NCI-H1694 treated with DMSO at 0.1 percent for 48 hours (cell line): ENCODE measurements at regions not wholly inside any gene's neighbourhood (a gene's known extent, or its start where the extent isn't known, plus 50 kb on each side); places are given as distances from the start of the nearest gene placed in this dataset.

ENCODE experiments used
- DNase-seq: peaks from one replicate; lab custom pipeline; 2025; lab: John Stamatoyannopoulos, UW

GRCh38 chr20:60213126-60213893 is 255.1 kb downstream of the CDH26 start:
- no peak for DNase-seq

DNA sequence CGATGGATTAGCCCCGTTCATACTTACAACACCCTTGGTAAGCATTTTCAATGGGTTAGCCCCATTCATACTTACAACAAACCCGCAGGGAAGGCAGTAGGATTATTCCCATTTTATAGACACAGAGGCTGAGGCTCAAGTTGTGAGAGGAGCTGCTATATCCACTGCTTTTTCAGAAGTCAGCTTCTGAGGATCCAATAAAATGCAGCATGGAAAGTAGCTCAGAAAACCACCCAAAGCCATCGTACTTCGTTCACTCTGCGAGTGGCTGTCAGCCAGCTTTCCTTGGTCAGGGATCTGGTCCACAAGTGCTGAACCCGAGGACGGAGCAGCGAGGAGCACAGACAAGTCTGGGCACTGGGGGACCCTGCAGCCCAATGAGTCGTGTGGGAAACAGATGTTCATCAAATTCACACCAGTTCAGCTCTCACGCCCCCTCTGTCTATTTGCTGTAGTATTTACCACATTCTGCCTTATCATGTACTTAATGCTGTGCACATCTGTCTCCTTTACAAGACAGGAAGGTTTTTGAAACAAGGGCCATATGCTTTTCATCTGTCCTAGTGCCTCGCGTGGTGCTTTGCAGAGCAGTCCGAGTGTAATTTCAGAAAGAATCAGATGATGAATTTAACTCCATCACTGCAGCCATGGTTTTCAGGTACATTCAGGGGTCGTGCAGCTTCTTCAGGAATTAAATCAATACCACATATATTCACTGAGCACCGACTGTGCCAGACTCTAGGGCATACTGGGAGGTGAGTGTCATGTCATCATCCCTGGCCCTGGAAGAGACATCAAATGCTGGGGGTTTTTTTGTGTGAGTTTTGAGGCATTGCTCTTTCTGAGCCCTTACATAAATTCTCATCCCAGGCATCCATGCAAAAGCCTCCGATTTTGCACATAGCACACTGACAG is 256.9 kb downstream of the CDH26 start:
- no peak for DNase-seq

DNA sequence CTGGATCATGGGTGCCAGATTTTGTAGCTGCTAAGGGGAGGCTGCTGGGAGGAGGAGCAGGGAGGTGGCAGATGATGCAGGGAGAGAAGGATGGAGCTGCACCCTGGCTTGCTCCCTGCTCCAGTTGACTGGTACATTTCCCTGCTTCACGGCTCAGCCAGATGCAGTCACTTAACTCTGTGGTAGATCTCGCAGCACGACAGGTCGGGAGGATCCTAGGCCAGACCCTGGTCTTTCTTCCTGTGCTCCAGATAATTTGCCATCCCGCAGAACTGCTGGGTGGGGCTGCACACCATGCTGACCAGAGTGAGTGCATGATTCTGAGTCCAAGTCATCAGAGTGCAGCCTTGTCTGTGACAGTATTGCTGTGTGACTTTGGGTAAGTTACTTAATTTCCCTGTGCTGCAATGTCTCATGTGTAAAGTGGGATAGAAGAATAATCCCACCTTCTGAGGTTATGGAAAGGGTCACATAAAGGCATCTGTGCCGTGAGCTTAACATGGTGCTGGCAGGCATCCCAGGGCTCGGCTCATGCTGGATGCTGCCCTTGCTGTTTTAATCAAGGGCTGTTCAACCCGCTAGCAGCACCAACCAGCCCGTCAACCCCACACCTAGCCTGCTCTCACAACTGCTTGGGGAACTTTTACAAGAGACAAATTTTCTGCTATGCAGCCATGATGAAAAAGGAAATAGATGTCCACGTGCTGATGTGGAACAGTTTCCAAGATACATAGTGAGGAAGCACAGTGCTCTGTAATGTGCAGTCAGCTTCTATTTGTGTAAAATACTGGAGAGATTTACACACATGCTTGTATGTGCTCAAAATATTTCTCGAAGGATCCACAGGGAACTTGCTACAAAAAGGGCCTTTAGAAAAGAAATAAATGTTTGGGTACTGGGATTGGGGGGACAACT is 257.9 kb downstream of the CDH26 start:
- DNase-seq: no peak

- DNase-seq: no peak
Observed at GRCh38 chr20:60219231-60219630, 261.0 kb downstream of the CDH26 start.

DNA sequence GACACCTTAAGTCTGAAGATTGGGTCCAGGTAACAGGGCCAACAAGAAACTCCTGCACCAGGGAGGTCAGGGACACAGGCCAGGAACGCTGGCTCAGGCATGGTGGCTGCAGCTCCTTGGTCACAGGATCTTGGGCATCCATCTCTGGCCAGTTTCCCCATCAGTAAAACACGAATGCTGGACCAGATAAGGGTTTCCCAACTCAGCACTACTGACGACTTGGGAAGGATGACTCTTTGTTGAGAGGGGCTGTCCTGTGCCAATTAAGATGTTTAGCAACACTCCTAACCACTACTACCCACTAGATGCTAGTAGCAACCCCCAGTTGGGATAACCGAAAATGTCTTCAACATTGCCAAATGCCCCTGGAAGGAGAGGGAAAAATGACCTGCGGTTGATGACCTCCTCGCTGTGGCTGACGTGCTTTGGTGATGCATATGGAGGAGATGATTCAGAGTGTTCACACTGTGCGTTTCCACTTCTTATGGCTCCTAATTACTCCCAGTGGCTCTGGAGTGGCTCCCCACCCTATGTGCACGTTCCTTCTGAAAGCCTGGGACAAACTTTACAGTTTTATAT is 261.9 kb downstream of the CDH26 start:
- no peak for DNase-seq

GRCh38 chr20:60220706-60221105 is 262.5 kb downstream of the CDH26 start:
- no peak for DNase-seq

DNA sequence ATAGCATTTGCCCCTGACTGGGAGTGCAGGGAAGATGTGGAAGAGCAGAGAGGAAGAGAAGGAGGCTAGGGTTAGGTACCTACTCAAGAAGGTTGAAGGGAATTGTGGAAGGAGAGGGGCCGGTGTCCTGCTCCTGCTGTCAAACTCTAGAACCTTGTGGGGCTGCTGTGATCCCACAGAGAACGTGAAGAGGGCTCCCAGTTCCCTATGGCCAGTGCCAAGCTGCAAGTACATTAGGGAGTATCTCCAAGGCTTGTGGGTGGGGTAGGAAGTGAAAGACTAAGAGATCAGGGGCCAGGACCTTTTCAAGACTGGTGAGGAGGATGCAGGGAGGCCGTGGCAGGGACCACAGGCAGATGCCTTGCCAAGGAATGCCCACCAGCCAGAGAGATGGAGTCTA is 263.4 kb downstream of the CDH26 start:
- DNase-seq: no peak

DNA sequence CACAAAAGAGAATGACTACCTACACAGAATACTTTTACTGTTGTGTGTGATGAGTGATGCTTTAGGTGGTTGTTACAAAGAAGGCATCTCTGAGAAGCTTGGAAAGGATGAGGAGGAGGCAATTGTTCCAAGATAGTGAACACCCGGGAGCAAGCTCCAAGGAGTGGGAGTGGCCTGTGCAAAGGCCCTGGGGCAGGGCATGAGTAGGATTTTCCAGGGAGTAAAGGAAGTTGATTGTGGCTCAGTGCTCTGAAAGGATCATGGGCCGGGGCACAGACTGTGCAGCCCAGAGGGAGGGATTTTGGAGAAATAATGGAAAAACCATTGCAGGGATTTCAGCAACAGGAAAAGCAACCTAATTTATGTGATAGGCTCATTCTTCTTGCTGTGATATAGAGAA is 264.3 kb downstream of the CDH26 start:
- DNase-seq: no peak

DNA sequence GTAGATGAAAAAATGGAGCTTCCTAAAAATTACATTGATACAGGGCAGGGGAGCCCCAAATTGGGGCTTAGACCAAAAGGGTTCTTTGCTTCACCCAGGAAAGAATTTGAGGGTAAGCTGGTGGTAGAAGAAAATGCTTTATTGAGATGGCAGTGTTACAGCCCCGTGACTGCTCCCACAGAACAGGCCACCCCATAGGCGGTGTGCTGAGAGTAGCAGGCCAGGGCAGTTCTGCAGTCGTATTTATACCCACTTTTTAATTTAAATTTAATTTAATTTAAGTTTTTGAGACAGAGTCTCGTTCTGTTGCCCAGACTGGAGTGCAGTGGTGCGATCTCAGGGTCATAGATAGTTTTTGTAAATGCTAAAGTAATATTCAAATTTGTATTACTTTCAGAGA is 265.0 kb downstream of the CDH26 start:
- DNase-seq: no peak

DNA sequence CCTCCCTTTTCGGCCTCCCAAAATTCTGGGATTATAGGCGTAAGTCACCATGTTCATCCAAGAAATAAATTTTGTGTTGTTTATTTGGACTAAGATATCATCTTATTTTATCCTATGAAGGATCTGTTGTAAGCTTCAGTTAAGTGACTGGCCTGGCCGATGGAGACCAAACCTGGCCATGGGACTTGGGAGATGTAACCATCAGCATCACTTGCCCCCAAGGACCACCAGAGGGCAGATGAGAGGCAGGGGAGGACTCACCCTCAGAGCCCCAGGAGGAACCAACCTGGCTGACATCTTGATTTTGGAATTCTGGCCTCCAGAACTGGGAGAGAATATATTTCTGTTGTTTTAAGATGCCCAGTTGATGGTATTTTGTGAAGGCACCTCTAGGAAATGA is 266.7 kb downstream of the CDH26 start:
- no peak for DNase-seq

DNA sequence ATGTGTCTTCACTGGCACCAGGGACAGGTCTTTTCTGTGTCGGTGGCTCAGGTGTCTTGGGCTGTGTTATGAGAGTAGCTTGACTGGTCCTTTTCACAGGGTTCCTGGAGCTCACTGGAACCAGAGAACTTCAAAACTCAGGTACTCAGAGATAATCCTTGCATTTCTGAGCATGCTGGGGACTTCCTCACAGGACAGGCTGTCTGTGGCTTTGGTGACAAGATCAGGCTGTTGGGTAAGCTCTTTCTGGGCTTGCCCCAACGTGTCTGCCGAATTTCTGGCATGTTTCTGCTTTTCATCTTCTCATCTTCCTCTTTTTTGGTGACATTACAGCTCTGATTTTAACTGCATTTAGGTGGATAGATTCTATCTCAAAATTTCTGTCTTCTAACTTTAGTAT is 270.0 kb downstream of the CDH26 start:
- DNase-seq: no peak

DNA sequence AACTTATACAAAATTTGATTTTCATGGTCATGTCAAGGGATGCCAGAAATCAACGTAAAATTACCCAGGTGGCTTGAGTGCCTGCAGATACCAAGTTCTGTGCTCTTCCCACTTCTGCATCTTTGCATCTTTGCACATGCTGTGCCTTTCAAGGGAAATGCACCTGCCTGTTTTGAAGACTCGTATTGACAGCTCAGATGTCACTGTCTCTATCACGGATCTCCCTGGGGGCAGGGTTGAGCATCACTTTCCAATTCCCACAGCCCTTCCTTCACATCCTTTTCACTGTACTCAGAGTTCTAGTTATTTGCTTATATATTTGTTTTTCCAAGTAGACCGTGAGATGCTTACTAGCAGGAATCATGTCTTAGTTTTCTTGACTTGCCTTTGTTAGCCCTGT is 274.2 kb downstream of the CDH26 start:
- no peak for DNase-seq

GRCh38 chr20:60233018-60233630 is 274.9 kb downstream of the CDH26 start:
- no peak for DNase-seq

DNA sequence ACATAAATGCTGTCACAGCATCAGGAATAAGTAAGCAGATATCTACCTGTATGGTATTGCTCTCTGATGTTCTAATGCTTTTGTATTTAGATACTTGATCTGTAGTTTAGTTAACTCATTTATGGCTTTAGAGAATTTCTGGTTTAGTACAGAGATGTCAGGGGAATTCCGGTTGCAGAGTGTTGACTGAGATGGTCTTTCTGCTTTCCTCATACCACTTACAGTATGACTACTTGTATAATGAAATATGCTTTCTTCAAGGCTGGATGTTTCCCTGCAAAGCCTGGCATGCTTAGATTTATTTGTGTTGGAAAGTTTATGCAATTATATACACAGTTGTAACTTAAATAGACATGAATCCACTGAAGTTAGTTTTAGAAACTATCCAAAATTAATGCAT is 278.4 kb downstream of the CDH26 start:
- no peak for DNase-seq

DNA sequence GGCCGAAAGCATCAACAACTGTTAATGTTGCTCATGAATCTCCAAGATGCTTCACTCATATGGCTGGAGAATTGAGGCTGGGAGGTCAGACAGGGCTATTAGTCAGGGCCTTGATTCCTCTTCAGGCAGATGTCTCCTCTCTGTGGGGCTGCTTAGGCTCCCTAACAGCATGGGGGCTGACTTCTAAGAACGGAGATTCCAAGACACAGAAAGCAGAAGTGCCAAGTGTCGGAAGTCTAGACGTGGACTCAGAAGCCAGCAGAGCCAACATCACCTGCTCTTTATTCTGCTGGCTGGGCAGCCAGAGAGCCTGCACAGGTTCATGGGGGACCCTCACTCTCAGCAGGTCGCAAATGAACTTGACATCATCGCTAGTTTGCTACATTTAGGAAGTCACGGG is 279.8 kb downstream of the CDH26 start:
- DNase-seq: no peak

GRCh38 chr20:60238992-60239660 is 280.9 kb downstream of the CDH26 start:
- no peak for DNase-seq

GRCh38 chr20:60239956-60240355 is 281.7 kb downstream of the CDH26 start:
- DNase-seq: no peak

- no peak for DNase-seq
Observed at GRCh38 chr20:60240415-60240814, 282.2 kb downstream of the CDH26 start.

DNA sequence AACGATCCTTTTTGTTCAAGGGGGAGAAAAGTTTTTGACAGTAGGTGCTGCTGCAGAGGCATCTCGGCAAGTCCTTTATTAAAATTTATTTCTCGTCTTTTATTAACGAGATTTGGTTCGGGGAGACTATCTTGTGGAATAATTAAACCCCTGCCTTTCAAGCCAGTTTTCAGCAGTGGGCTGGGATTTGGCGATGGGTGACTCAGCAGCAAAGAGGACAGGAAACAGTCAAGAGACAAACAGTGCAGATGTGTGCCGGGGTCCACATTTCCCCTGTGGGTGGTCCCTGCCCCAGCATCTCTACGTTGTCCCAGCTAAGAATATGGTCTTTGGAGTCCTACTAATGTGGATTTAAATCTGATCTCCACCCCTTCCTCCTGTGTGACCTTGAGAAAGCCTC is 282.8 kb downstream of the CDH26 start:
- no peak for DNase-seq

GRCh38 chr20:60242836-60243505 is 284.7 kb downstream of the CDH26 start:
- no peak for DNase-seq
